ENCODE measurements at regions not wholly inside any gene's neighbourhood (a gene's known extent, or its start where the extent isn't known, plus 50 kb on each side); places are given as distances from the start of the nearest gene placed in this dataset.
A peak's percentile ranks its signal among the peaks of the same experiment; 100 is the strongest.
"Not testable (repeated sequence)": the region's sequence is repeated elsewhere in the genome, so short reads cannot be mapped to it uniquely, and the experiment has no call there.

DNA sequence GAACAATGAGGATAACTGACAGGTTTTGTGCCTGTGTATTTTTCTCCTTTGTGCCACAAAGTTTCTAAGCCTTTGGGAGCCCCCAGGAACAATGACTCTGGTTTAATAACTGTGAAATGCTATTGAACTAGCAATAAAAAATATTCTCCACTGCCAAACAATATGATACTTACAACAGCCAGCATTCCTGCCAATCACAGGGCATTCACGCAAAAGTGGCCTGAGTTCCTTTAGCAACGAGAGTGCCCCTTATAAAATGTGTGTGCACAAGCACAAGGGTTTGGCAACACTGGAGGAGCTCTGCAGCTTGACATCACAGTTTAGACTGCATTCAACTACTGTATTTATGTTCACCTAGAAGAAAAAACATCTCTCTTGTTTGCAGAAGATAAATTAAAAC, 412.9 kb upstream of the NFE2L3 start:
- ChIA-PET CTCF (interaction anchor here (0.6 kb wide), 1 partner anchor 323 kb away, joined by 6 read pairs; no protein-coding TSS in a partner anchor), POLR2A (ENCODE audit: low non-redundant PET) (no interaction called here)

GRCh38 chr7:25742316-25742715, 409.7 kb upstream of the NFE2L3 start:
- no peak for TF ChIP-seq CTCF (conservative IDR thresholded peaks at IDR 0.05; ENCODE audit: low read depth)
- POLR2A ChIA-PET (ENCODE audit: low non-redundant PET) = no interaction called here
- no peak for DNase-seq (ENCODE audit: low spot score)
- H3K27ac ChIP-seq = no peak overlapping the region
- CTCF ChIA-PET = no interaction called here

More for the DNA sequence above, 412.9 kb upstream of the NFE2L3 start:
- DNase-seq (ENCODE audit: low spot score) = no peak
- no peak overlapping the region for H3K27ac ChIP-seq
- no peak for TF ChIP-seq CTCF (conservative IDR thresholded peaks at IDR 0.05; ENCODE audit: low read depth)

GRCh38 chr7:25743670-25744451, 408.1 kb upstream of the NFE2L3 start:
- POLR2A ChIA-PET (ENCODE audit: low non-redundant PET); DNase-seq (ENCODE audit: low spot score); H3K27ac ChIP-seq; CTCF ChIA-PET: not testable (repeated sequence)

- ChIA-PET POLR2A (ENCODE audit: low non-redundant PET) (no interaction called here), CTCF (interaction anchor here (0.6 to 0.8 kb wide), 2 partner anchors 32 to 54 kb away, joined by 3 read pairs; no protein-coding TSS in a partner anchor)
- TF ChIP-seq CTCF (conservative IDR thresholded peaks at IDR 0.05; ENCODE audit: low read depth) = no peak
- H3K27ac ChIP-seq = no peak overlapping the region
- no peak for DNase-seq (ENCODE audit: low spot score)
Observed at GRCh38 chr7:25750744-25751508, 401.1 kb upstream of the NFE2L3 start.

GRCh38 chr7:25752154-25752553, 399.8 kb upstream of the NFE2L3 start:
- no peak for TF ChIP-seq CTCF (conservative IDR thresholded peaks at IDR 0.05; ENCODE audit: low read depth)
- DNase-seq (ENCODE audit: low spot score) = no peak
- no peak overlapping the region for H3K27ac ChIP-seq
- ChIA-PET POLR2A (ENCODE audit: low non-redundant PET) (no interaction called here), CTCF (interaction anchor here (0.6 kb wide), 1 partner anchor 649 kb away, joined by 3 read pairs; no protein-coding TSS in a partner anchor)

GRCh38 chr7:25752967-25753791, 398.8 kb upstream of the NFE2L3 start:
- CTCF ChIA-PET = interaction anchor here (0.5 to 0.6 kb wide), 2 partner anchors 12 to 86 kb away, joined by 3 to 4 read pairs; no protein-coding TSS in a partner anchor
- TF ChIP-seq CTCF (conservative IDR thresholded peaks at IDR 0.05; ENCODE audit: low read depth) = no peak
- POLR2A ChIA-PET (ENCODE audit: low non-redundant PET) = interaction anchor here (0.5 kb wide), 1 partner anchor 40 kb away, joined by 4 read pairs; no protein-coding TSS in a partner anchor
- peak; percentile 64 for DNase-seq (ENCODE audit: low spot score)
- no peak overlapping the region for H3K27ac ChIP-seq

All from RWPE1 (cell line).